Activated CD8-positive, alpha-beta memory T cell treated with anti-CD3 and anti-CD28 coated beads, Interleukin-2, amount 50 U/mL, for 4 hours (primary cell): ENCODE measurements at regions not wholly inside any gene's neighbourhood (a gene's known extent, or its start where the extent isn't known, plus 50 kb on each side); places are given as distances from the start of the nearest gene placed in this dataset.

ENCODE experiments used
- DNase-seq: peaks from one replicate; pipeline ENCODE4 v3.0.0-alpha.2; 2020

DNA sequence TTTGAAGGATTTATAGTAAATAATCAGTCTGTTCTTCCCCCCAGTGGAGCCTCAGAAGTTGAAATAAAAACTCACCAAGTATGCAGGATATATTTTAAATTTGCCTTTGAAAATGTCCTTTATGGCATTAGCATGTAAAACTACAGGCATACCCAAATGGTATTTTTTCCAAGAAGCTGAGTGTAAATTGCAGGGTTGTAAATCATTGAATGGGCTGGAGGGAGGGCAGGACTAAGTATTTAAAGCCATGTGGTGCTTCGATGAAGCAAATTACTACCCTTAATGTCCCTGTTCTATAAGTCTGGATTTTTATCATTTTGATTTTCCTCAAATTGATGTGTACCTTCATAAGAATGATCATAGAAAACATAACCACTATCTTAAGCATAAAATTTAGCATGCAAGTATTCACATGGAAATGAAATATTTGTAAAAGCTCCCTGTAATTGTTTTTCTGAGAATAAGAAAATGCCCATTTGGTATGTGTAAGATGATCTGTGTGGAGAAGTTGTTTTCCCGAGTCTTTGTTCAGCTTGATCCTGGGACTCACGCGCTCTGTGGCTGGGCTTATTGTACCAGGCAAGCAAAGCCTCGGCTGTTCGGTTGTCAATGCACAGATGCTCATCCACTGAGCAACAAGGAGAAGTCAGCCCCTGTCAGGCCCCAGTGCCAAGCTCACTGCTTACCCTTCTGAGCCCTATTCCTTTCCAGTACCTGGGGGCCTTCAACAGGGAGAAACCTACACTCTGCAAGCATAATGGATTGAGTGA lies 66.7 kb downstream of the CD164 start:
- DNase-seq = no peak

- DNase-seq = no peak
These were observed 68.0 kb downstream of the CD164 start for GRCh38 chr6:109314313-109314712.

DNA sequence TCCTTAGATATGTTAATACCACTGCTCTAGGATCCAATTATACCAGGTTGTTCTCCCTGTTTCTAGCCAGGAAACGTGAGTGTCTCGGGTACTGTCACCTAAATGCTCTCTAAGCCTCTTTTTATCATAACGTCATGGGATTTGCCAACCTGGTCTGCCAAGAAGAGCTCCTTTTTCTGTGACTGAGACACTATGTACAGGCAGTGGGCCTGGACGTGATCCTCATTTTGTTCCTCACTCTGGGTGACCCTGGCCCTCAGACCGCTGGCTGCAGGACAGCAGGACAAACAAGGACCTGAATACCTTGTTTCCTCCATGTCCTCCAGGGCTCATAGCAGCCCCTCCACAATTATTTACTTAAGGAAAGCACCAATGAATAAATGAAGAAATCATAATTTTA lies 69.1 kb downstream of the CD164 start:
- DNase-seq = no peak

- no peak for DNase-seq
These were observed 70.8 kb downstream of the CD164 start for GRCh38 chr6:109311471-109311870.

DNA sequence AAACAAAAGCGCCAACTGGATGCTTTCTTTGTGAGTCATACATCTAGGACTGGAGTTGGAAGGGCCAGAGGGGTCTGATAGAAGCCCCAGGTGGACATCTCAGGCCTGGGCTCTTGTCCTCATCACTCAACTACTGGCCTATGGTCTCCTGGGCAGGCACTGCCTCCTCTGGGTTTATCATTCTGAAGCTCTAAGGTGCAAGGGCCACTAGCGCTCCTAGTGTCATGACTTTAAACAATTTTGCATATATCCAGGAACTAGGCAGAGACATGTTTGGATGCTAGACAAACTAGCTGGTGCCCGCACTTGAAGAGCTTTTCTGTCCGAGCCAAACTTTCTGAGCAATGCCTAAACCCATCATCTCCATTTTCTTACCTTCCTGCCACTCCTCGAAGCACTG lies 72.3 kb downstream of the CD164 start:
- no peak for DNase-seq

DNA sequence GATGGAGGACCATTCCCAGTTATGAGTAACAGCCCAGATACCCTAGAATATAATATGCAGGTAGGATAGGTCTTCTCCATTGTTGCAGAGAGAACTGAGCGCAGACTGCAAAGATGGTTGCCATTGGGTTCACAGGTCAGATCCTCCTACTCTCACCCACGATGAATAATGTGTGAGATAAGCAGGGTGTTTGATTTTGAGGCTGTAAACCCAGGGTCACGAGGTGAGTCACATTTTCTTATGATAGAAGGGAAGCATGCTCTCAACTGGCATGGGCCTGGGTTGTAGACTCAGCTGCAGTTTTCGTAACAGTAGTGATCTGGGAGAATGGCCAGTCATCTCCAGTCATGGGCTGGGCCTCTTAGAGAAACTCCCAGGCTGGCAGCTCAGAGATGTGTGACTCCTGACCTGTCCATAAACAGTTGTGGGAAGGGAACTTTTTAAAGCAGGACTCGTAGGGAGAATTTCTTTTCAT lies 74.2 kb downstream of the CD164 start:
- DNase-seq = no peak

DNA sequence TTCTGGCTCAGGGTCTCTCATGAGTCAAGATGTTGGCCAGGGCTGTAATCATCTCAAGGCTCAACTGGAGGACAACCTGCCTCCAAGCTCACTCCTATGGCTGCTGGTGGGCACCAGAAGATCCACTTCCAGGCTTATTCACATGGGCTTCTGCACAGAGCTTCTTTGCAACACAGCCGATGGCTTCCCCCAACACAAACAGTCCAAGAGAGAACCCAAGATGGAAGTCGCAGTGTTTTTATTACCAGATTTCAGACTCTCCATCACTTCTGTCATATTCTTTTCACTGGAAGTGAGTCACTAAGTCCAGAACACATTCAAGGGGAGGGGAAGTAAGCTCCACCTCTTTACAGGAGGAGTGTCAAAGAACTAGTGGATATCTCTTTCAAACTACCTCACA lies 75.5 kb downstream of the CD164 start:
- no peak for DNase-seq

- no peak for DNase-seq
These were observed 77.2 kb downstream of the CD164 start for GRCh38 chr6:109305028-109305427.

- no peak for DNase-seq
These were observed 77.8 kb downstream of the CD164 start for GRCh38 chr6:109304284-109305015.

- DNase-seq = no peak
These were observed 78.5 kb downstream of the CD164 start for GRCh38 chr6:109303640-109304283.

- no peak for DNase-seq
These were observed 79.1 kb downstream of the CD164 start for GRCh38 chr6:109303164-109303563.

DNA sequence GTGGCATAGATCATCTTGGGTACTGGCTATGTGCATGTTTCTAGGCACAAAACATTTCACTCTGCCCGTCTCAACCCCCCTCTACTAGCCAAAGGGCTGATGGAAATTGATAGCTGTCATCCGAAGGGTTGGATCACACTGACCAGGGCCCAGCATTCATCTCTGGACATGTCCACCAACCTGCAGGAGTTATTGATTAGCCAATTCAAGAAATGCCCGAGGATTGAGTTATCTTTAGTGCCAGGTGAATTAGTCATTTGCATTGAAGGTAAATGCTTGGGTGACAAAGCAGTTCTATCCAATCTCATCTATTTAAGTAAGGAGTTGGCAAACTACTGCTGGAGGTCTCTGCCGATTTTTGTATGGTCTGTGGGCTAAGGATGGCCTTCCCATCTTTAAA lies 80.1 kb downstream of the CD164 start:
- DNase-seq = no peak

GRCh38 chr6:109301418-109301817 lies 80.8 kb downstream of the CD164 start:
- no peak for DNase-seq

DNA sequence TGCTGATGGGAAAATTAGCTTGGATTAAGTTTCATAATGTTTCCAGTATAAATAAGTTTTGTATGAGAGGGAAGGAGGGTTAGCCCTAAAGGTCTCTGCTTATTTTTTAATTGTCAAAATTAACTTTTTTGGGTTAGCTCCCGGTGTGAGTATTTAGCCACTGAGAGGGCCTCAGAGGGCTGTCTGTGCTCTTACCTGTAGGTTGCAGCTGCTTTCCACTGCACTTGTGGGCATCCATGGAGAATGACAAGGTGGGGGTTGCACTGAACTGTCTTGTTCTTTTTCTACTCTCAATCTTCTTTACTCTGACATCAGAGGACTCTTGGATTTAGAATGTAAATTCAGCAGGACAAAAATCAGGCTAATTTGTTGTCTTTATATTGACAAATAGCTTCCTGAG lies 81.4 kb downstream of the CD164 start:
- no peak for DNase-seq

DNA sequence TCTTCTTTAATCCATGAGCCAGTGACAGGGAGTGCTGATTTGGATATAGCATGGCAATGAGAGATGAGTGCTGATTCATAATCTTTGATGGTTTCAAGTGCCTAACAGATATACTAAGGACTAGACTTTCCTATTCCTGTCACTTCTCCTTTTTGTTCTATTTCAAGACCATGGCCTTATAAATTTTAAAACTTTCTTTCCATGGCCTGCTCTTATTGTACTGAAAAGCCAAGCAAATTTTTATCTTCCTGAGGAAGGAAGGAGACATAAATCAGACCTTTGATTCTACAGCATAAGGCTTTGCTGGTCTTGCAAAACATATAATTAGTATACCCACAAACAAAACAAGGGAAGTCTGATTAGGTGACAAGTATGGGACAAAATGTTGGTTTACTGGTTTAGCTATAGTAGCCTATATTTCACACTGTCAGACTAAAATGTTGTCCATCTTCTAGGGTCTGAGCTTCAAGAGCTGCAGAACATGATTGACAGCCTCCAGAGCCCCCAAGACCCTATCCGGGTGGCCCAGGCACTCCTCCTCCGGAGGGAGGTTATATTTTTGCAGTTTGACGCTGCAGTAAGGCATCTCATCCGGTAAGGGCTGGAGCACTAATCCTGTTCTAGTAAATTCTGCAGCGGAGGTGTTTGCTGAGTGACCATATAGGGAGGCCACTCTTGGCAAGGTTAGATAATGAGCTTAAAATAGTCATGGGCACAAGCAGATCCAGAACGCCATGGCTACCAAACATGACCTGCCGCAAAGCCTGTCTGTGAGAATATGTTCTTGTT lies 82.3 kb downstream of the CD164 start:
- no peak for DNase-seq

DNA sequence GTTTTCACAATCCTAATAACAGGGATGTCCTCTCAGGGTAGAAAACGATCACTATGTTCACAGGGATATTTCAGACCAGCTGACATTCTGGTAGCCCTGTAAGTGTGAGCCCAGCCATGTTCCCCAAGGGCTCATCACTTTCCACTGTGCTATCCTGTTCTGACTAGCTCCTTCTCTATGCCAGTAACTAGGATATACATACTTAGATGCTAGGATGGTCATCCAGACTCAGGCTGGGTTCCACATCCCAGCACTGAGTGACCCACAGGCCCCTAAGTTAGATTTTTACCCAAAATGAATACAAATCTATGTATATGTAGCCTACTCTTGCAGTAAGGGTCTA lies 83.0 kb downstream of the CD164 start:
- DNase-seq = no peak

- no peak for DNase-seq
These were observed 83.5 kb downstream of the CD164 start for GRCh38 chr6:109298605-109299264.

GRCh38 chr6:109297406-109298110 lies 84.7 kb downstream of the CD164 start:
- DNase-seq = no peak

- no peak for DNase-seq
These were observed 85.3 kb downstream of the CD164 start for GRCh38 chr6:109296971-109297372.

- DNase-seq = no peak
These were observed 85.8 kb downstream of the CD164 start for GRCh38 chr6:109296452-109296851.

- DNase-seq = no peak
These were observed 86.5 kb downstream of the CD164 start for GRCh38 chr6:109295774-109296156.
